Astrocyte of the spinal cord (primary cell): ENCODE measurements at regions not wholly inside any gene's neighbourhood (a gene's known extent, or its start where the extent isn't known, plus 50 kb on each side); places are given as distances from the start of the nearest gene placed in this dataset.
"Not testable (repeated sequence)": the region's sequence is repeated elsewhere in the genome, so short reads cannot be mapped to it uniquely, and the experiment has no call there.

Source experiments
- DNase-seq: peaks from one replicate; pipeline ENCODE4 v3.0.0; 2011; ENCODE audit warnings: low read depth, low spot score
- H3K4me3 ChIP-seq: 2 replicates; pipeline ENCODE4 v1.5.1; 2011; ENCODE audit warnings: low read depth, mild to moderate bottlenecking, low read length, moderate library complexity
- in situ Hi-C: cut with HindIII; loops from 2 replicates; pipeline ENCODE4 v1.10.0; 2017; ENCODE audit warnings: low sequenced_read_pairs
- TF ChIP-seq, protein P1 (sequence below): IDR thresholded peaks from 2 replicates; pipeline ENCODE4 v1.5.1; 2012; ENCODE audit warnings: low read depth, mild to moderate bottlenecking, low read length, inconsistent platforms

DNA sequence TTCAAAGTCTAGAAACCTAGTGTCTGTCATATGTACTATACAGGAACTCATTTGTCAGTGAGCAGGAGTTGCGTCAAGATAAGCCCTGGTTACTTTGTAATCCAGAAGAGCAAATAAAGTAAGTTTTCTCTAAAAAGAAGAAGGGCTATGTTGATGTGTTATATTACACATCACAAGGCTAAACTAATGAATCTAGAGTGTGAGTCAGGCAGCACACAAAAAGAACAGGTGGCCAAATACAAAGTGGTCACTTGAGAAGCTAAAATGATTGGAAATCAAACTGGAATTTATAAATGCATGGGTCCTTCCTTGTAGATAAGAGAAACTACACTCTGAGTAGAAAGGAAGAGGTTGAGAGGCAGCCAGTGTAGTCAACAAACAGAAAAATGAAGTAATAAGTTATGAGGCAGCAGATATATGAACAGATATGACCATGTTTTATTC lies 771.6 kb downstream of the DIPK2A start:
- no peak overlapping the region for H3K4me3 ChIP-seq
- in situ Hi-C loops, result no loop called here
- DNase-seq, result no peak
- TF ChIP-seq, protein P1, sequence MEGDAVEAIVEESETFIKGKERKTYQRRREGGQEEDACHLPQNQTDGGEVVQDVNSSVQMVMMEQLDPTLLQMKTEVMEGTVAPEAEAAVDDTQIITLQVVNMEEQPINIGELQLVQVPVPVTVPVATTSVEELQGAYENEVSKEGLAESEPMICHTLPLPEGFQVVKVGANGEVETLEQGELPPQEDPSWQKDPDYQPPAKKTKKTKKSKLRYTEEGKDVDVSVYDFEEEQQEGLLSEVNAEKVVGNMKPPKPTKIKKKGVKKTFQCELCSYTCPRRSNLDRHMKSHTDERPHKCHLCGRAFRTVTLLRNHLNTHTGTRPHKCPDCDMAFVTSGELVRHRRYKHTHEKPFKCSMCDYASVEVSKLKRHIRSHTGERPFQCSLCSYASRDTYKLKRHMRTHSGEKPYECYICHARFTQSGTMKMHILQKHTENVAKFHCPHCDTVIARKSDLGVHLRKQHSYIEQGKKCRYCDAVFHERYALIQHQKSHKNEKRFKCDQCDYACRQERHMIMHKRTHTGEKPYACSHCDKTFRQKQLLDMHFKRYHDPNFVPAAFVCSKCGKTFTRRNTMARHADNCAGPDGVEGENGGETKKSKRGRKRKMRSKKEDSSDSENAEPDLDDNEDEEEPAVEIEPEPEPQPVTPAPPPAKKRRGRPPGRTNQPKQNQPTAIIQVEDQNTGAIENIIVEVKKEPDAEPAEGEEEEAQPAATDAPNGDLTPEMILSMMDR, result no peak

DNA sequence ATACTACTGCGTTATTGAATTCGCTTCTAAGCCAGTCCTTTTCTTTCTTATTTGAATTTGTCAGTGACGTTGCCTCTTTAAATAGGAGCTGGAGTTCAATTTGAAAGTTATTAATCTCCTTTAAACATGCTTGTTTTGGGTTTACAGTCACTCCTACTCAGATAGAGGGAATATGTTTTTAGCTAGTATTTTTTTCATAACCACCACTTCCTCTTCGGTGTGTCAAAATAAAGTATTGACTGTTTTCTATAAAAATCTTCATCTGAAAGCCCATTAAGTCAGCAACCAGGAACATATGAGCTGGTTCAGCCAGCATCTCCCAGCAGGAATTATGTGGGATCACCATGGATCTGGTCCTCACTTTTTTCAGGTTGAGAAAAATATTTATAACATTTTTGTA lies 772.9 kb downstream of the DIPK2A start:
- no peak for DNase-seq
- in situ Hi-C loops, result no loop called here
- H3K4me3 ChIP-seq, result no peak overlapping the region
- TF ChIP-seq, protein P1, result no peak

DNA sequence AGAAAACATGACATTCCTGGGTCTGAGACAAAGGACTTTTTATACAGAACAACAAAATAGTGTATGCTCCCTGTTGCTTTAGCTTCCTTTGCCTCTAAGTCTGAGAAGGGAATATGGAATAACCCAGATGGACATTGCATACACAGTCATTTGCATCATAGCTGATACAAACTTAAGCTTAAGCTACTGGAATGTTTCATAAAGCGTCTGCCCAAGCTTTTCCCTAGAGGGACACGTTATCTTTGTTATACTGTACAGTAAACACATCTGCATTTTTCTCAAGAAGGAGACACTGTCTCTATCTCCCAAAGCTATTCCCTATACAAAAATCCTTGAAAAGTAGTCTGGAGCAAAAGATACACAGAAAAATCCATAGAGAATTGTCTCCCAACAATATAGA lies 775.0 kb downstream of the DIPK2A start:
- H3K4me3 ChIP-seq, result no peak overlapping the region
- TF ChIP-seq, protein P1, result no peak
- in situ Hi-C loops, result no loop called here
- no peak for DNase-seq

DNA sequence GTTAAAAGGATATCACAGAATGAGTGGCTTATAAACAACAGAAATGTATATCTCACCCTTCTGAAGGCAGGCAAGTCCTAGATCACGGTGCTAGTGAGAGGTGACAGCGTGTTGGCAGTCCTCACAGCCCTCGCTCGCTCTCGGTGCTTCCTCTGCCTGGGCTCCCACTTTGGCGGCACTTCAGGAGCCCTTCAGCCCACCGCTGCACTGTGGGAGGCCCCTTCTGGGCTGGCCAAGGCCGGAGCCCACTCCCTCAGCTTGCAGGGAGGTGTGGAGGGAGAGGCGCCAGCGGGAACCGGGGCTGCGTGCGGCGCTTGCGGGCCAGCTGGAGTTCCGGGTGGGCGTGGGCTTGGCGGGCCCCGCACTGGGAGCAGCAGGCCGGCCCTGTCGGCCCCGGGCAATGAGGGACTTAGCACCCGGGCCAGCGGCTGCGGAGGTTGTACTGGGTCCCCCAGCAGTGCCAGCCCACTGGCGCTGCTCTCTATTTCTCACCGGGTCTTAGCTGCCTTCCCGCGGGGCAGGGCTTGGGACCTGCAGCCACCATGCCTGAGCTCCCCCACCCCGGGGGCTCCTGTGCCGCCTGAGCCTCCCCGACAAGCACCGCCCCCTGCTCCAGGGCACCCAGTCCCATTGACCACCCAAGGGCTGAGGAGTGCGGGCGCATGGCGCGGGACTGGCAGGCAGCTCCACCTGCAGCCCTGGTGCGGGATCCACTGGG lies 778.1 kb downstream of the DIPK2A start:
- in situ Hi-C loops, DNase-seq, H3K4me3 ChIP-seq: not testable (repeated sequence)

DNA sequence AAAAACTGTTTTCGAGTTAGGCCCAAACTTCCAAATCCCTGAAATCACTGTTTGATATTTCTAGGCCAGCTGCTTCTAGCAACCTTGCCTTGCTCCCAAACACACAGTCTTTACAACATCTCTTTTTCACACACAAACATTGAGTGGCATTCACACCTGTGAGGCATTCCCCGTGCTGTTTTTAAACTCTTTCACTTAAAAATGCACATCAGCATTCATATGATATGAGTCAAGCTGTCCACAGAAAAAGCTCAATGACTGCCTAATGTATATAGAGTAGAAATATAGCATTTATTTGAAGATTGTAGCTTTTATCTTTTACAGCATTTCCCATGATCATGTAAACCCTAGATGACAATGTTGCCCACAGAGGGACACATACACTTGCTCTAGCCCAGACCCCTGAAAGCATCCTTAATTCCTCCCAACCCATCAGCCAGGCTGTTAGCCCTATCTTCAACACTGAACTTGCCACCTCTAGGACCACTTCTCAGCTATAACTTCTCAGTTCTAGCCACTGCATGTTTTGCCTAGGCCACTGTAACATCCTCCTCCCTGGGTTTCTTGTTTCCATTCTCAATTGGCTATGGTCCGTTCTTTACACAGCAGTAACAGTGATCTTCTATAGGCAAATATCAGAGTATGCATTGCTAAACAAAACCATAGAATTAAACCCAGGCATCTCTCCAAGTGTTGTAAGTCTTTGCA lies 782.6 kb downstream of the DIPK2A start:
- no peak for DNase-seq
- in situ Hi-C loops, result no loop called here
- H3K4me3 ChIP-seq, result no peak overlapping the region
- TF ChIP-seq, protein P1, result no peak

DNA sequence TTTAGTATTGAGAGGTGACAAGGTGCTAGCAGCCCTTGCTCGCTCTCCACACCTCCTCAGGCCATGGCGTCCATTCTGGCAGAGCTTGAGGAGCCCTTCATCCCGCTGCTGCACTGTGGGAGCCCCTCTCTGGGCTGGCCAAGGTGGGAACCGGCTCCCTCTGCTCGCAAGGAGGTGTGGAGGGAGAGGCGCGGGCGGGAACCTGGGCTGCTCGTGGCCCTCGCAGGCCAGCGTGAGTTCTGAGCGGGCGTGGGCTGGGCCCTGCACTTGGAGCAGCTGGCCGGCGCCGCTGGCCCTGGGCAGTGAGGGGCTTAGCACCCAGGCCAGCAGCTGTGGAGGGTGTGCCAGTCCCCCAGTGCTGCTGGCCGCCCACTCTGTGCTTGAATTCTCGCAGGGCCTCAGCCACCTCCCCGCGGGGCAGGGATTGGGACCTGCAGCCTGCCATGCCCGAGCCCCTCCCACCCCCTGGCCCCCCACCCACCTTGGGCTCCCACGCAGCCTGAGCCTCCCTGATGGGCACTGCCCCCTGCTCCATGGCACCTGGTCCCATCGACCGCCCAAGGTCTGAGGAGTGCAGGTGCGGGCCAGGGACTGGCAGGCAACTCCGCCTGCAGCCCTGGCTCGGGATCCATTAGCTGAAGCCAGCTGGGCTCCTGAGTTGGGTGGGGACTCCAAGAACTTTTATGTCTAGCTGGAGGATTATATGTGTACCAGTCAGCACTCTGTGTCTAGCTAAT lies 785.2 kb downstream of the DIPK2A start:
- no peak for DNase-seq
- TF ChIP-seq, protein P1, result no peak
- in situ Hi-C loops, result no loop called here
- no peak overlapping the region for H3K4me3 ChIP-seq
